Suprapubic skin (tissue), 4 donors: ENCODE measurements at regions not wholly inside any gene's neighbourhood (a gene's known extent, or its start where the extent isn't known, plus 50 kb on each side); places are given as distances from the start of the nearest gene placed in this dataset.

Experiments
- DNase-seq, 2 donors: peaks; one replicate each; pipeline ENCODE4 v3.0.0-alpha.2; 2019; ENCODE audit warnings: low spot score in 2 of 2
- H3K27ac ChIP-seq: fragments of 200-600 bp; sonication (generic); one replicate; pipeline ENCODE4 v1.5.1; 2019
- H3K27me3 ChIP-seq: fragments of 200-600 bp; sonication (generic); one replicate; pipeline ENCODE4 v1.5.1; 2019
- H3K36me3 ChIP-seq: fragments of 200-600 bp; sonication (generic); one replicate; pipeline ENCODE4 v1.5.1; 2019
- H3K4me1 ChIP-seq: fragments of 200-600 bp; sonication (generic); one replicate; pipeline ENCODE4 v1.5.1; 2019
- H3K4me3 ChIP-seq: fragments of 200-600 bp; sonication (generic); one replicate; pipeline ENCODE4 v1.5.1; 2019; ENCODE audit warnings: mild to moderate bottlenecking
- H3K9me3 ChIP-seq: fragments of 200-600 bp; sonication (generic); one replicate; pipeline ENCODE4 v1.5.1; 2019
- CTCF ChIP-seq, 2 donors: fragments of 200-600 bp in 1 of 2; fragments of 450-650 bp in 1 of 2; sonication (generic) in 1 of 2; IDR thresholded peaks; one replicate each; pipeline ENCODE4 v1.5.1; 2016 to 2019; ENCODE audit warnings: antibody characterized with exemption in 2 of 2, mild to moderate bottlenecking in 1 of 2, moderate library complexity in 1 of 2
- EP300 ChIP-seq: sonication (generic); formaldehyde crosslinking; IDR thresholded peaks from one replicate; pipeline ENCODE4 v1.6.1; 2017; ENCODE audit warnings: antibody characterized with exemption
- POLR2A ChIP-seq, 2 donors: fragments of 450-650 bp; IDR thresholded peaks; one replicate each; pipeline ENCODE4 v1.6.1; 2017; ENCODE audit warnings: antibody characterized with exemption in 2 of 2, mild to moderate bottlenecking in 2 of 2, moderate library complexity in 2 of 2
- POLR2AphosphoS5 ChIP-seq, 3 donors: sonication (generic); formaldehyde crosslinking; IDR thresholded peaks; one replicate each; pipeline ENCODE4 v1.6.1; 2017; ENCODE audit warnings: antibody characterized with exemption in 3 of 3
- WGBS: methylation state at CpG from one replicate; pipeline ENCODE4 v1.1.5; 2018; 5-methylcytosine and 5-hydroxymethylcytosine counted together

- no peak for DNase-seq
- H3K27ac ChIP-seq, result no peak overlapping the region
- H3K4me3 ChIP-seq, result no peak overlapping the region
- WGBS, result 25% methylated on average over 4 of the region's 4 CpGs
- H3K9me3 ChIP-seq, result no peaks in the 10 kb centered on the region
- no peak for TF ChIP-seq POLR2AphosphoS5 (IDR thresholded peaks at IDR 0.05)
- TF ChIP-seq POLR2A (IDR thresholded peaks at IDR 0.05), result no peak
- TF ChIP-seq CTCF (IDR thresholded peaks at IDR 0.05), result no peak
- TF ChIP-seq EP300, result no peak
- H3K36me3 ChIP-seq, result no peaks in the 10 kb centered on the region
- no peaks in the 10 kb centered on the region for H3K4me1 ChIP-seq
- no peaks in the 10 kb centered on the region for H3K27me3 ChIP-seq
These were observed 362.0 kb downstream of the ZPLD1 start for GRCh38 chr3:102796804-102797203.

- no peak overlapping the region for H3K4me3 ChIP-seq
- no peak for DNase-seq
- H3K27me3 ChIP-seq, result no peaks in the 10 kb centered on the region
- TF ChIP-seq CTCF (IDR thresholded peaks at IDR 0.05) (no peak), POLR2A (IDR thresholded peaks at IDR 0.05) (no peak), EP300 (no peak), POLR2AphosphoS5 (IDR thresholded peaks at IDR 0.05) (no peak)
- H3K27ac ChIP-seq, result no peak overlapping the region
- H3K36me3 ChIP-seq, result no peaks in the 10 kb centered on the region
- no peaks in the 10 kb centered on the region for H3K9me3 ChIP-seq
- 67% methylated on average over 1 of the region's 1 CpG for WGBS
- no peaks in the 10 kb centered on the region for H3K4me1 ChIP-seq
These were observed 368.1 kb downstream of the ZPLD1 start for GRCh38 chr3:102802819-102803420.

- no peak overlapping the region for H3K27ac ChIP-seq
- TF ChIP-seq POLR2AphosphoS5 (IDR thresholded peaks at IDR 0.05) (no peak), EP300 (no peak), CTCF (IDR thresholded peaks at IDR 0.05) (no peak), POLR2A (IDR thresholded peaks at IDR 0.05) (no peak)
- 52% methylated on average over 1 of the region's 1 CpG for WGBS
- no peak overlapping the region for H3K4me3 ChIP-seq
- no peaks in the 10 kb centered on the region for H3K36me3 ChIP-seq
- no peaks in the 10 kb centered on the region for H3K9me3 ChIP-seq
- H3K4me1 ChIP-seq, result no peaks in the 10 kb centered on the region
- no peak for DNase-seq
- no peaks in the 10 kb centered on the region for H3K27me3 ChIP-seq
These were observed 376.1 kb downstream of the ZPLD1 start for GRCh38 chr3:102810937-102811336.

- no peak for DNase-seq
- Histone ChIP-seq H3K27me3 (no peaks in the 10 kb centered on the region), H3K4me3 (no peak overlapping the region), H3K36me3 (no peaks in the 10 kb centered on the region), H3K9me3 (no peaks in the 10 kb centered on the region), H3K4me1 (no peaks in the 10 kb centered on the region), H3K27ac (no peak overlapping the region)
- WGBS, result 65% methylated on average over 3 of the region's 3 CpGs
- TF ChIP-seq POLR2AphosphoS5 (IDR thresholded peaks at IDR 0.05) (no peak), POLR2A (IDR thresholded peaks at IDR 0.05) (no peak), CTCF (IDR thresholded peaks at IDR 0.05) (no peak), EP300 (no peak)
These were observed 391.8 kb downstream of the ZPLD1 start for GRCh38 chr3:102826636-102827035.

GRCh38 chr3:102827386-102827785 lies 392.6 kb downstream of the ZPLD1 start:
- DNase-seq, result no peak
- Histone ChIP-seq H3K9me3 (no peaks in the 10 kb centered on the region), H3K4me3 (no peak overlapping the region), H3K4me1 (no peaks in the 10 kb centered on the region), H3K27me3 (no peaks in the 10 kb centered on the region), H3K27ac (no peak overlapping the region), H3K36me3 (no peaks in the 10 kb centered on the region)
- no peak for TF ChIP-seq CTCF (IDR thresholded peaks at IDR 0.05)
- TF ChIP-seq EP300, result no peak
- TF ChIP-seq POLR2AphosphoS5 (IDR thresholded peaks at IDR 0.05), result no peak
- TF ChIP-seq POLR2A (IDR thresholded peaks at IDR 0.05), result no peak
